WTC11 (cell line): ENCODE measurements at regions not wholly inside any gene's neighbourhood (a gene's known extent, or its start where the extent isn't known, plus 50 kb on each side); places are given as distances from the start of the nearest gene placed in this dataset.
"Not testable (repeated sequence)": the region's sequence is repeated elsewhere in the genome, so short reads cannot be mapped to it uniquely, and the experiment has no call there.

Experiments
- ATAC-seq: fragments of 200-7000 bp; cut with Tn5 transposase; 2 replicates; pipeline ENCODE4 v1.10.0; 2021; ENCODE audit warnings: mild to moderate bottlenecking, moderate library complexity
- CTCF ChIA-PET: fragments of 300-600 bp; sonication (Branson Sonifier 250); formaldehyde crosslinking; loops from one replicate; lab custom pipeline; 2021; ENCODE audit warnings: antibody characterized with exemption; lab: Charles Lee
- POLR2A ChIA-PET: fragments of 350-600 bp; sonication (Branson Sonifier 250); formaldehyde crosslinking; loops from one replicate; lab custom pipeline; 2021; ENCODE audit warnings: antibody characterized with exemption; lab: Charles Lee
- DNase-seq: peaks from one replicate; pipeline ENCODE4 v3.0.0; 2021; ENCODE audit warnings: low spot score
- H3K27ac Mint-ChIP-seq: 2 replicates; pipeline ENCODE4 v1.8.0; 2021; ENCODE audit warnings: mixed read lengths
- H3K27me3 Mint-ChIP-seq: 2 replicates; pipeline ENCODE4 v1.8.0; 2021; ENCODE audit warnings: low read depth, mild to moderate bottlenecking, moderate library complexity, mixed read lengths
- H3K36me3 Mint-ChIP-seq: 2 replicates; pipeline ENCODE4 v1.8.0; 2021; ENCODE audit warnings: mixed read lengths
- H3K4me1 Mint-ChIP-seq: 2 replicates; pipeline ENCODE4 v1.8.0; 2022; ENCODE audit warnings: mixed read lengths
- H3K4me3 Mint-ChIP-seq: 2 replicates; pipeline ENCODE4 v1.8.0; 2021; ENCODE audit warnings: mild to moderate bottlenecking, moderate library complexity, mixed read lengths
- H3K9me3 Mint-ChIP-seq: 2 replicates; pipeline ENCODE4 v1.8.0; 2021; ENCODE audit warnings: mixed read lengths
- AR ChIP-seq: fragments of 250-450 bp; sonication (Bioruptor Pico); IDR thresholded peaks from 2 replicates; pipeline ENCODE4 v1.9.0; 2021; ENCODE audit warnings: mild to moderate bottlenecking
- ATF2 ChIP-seq: sonication (generic); formaldehyde crosslinking; IDR thresholded peaks from 2 replicates; pipeline ENCODE4 v1.8.1; 2022; ENCODE audit warnings: low read depth, missing genetic modification reagents, borderline replicate concordance
- ATF3 ChIP-seq: sonication (generic); formaldehyde crosslinking; conservative IDR thresholded peaks from 2 replicates; pipeline ENCODE4 v1.8.1; 2022; ENCODE audit warnings: mild to moderate bottlenecking, missing genetic modification reagents
- ATF6 ChIP-seq: sonication (generic); formaldehyde crosslinking; IDR thresholded peaks from 2 replicates; pipeline ENCODE4 v1.8.1; 2023; ENCODE audit warnings: mild to moderate bottlenecking, missing genetic modification reagents
- CBFB ChIP-seq: sonication (generic); formaldehyde crosslinking; IDR thresholded peaks from 2 replicates; pipeline ENCODE4 v1.8.1; 2022; ENCODE audit warnings: mild to moderate bottlenecking, low read depth, missing genetic modification reagents
- E2F1 ChIP-seq: sonication (generic); formaldehyde crosslinking; IDR thresholded peaks from 2 replicates; pipeline ENCODE4 v1.8.0; 2022; ENCODE audit warnings: mild to moderate bottlenecking, missing genetic modification reagents
- ELF4 ChIP-seq: sonication (generic); formaldehyde crosslinking; IDR thresholded peaks from 2 replicates; pipeline ENCODE4 v1.8.1; 2022; ENCODE audit warnings: low read depth, mild to moderate bottlenecking, moderate library complexity, missing genetic modification reagents
- ERG ChIP-seq: fragments of 250-450 bp; sonication (Bioruptor Pico); IDR thresholded peaks from 2 replicates; pipeline ENCODE4 v1.8.0; 2021; ENCODE audit warnings: mild to moderate bottlenecking
- ESRRA ChIP-seq: sonication (generic); formaldehyde crosslinking; IDR thresholded peaks from 2 replicates; pipeline ENCODE4 v1.8.1; 2022; ENCODE audit warnings: mild to moderate bottlenecking, missing genetic modification reagents, borderline replicate concordance
- HMGA2 ChIP-seq: fragments of 250-450 bp; sonication (Bioruptor Pico); IDR thresholded peaks from 2 replicates; pipeline ENCODE4 v1.4.0; 2021; ENCODE audit warnings: mild to moderate bottlenecking, moderate library complexity
- NFE2L1 ChIP-seq: sonication (generic); formaldehyde crosslinking; IDR thresholded peaks from 2 replicates; pipeline ENCODE4 v1.8.1; 2023; ENCODE audit warnings: missing genetic modification reagents
- NR2C2 ChIP-seq: sonication (generic); formaldehyde crosslinking; IDR thresholded peaks from 2 replicates; pipeline ENCODE4 v1.8.0; 2022; ENCODE audit warnings: mild to moderate bottlenecking, missing genetic modification reagents
- SMAD3 ChIP-seq: sonication (generic); formaldehyde crosslinking; IDR thresholded peaks from 2 replicates; pipeline ENCODE4 v1.8.0; 2022; ENCODE audit warnings: missing genetic modification reagents, mild to moderate bottlenecking, borderline replicate concordance
- SP1 ChIP-seq: sonication (generic); formaldehyde crosslinking; conservative IDR thresholded peaks from 2 replicates; pipeline ENCODE4 v1.8.1; 2022; ENCODE audit warnings: missing genetic modification reagents
- TP53 ChIP-seq: sonication (generic); formaldehyde crosslinking; IDR thresholded peaks from 2 replicates; pipeline ENCODE4 v1.8.1; 2023; ENCODE audit warnings: mild to moderate bottlenecking, missing genetic modification reagents
- ZBTB43 ChIP-seq: sonication (generic); formaldehyde crosslinking; IDR thresholded peaks from 2 replicates; pipeline ENCODE4 v1.8.1; 2023; ENCODE audit warnings: mild to moderate bottlenecking, missing genetic modification reagents
- ZMAT4 ChIP-seq: fragments of 250-450 bp; sonication (Bioruptor Pico); IDR thresholded peaks from 2 replicates; pipeline ENCODE4 v1.9.0; 2021; ENCODE audit warnings: mild to moderate bottlenecking
- ZNF121 ChIP-seq: sonication (generic); formaldehyde crosslinking; IDR thresholded peaks from 2 replicates; pipeline ENCODE4 v1.8.0; 2023; ENCODE audit warnings: missing genetic modification reagents
- ZNF317 ChIP-seq: sonication (generic); formaldehyde crosslinking; IDR thresholded peaks from 2 replicates; pipeline ENCODE4 v1.8.1; 2023; ENCODE audit warnings: low read depth, mild to moderate bottlenecking, moderate library complexity, missing genetic modification reagents, borderline replicate concordance
- ZNF396 ChIP-seq: fragments of 250-450 bp; sonication (Bioruptor Pico); IDR thresholded peaks from 2 replicates; pipeline ENCODE4 v1.8.0; 2021; ENCODE audit warnings: mild to moderate bottlenecking, moderate library complexity, borderline replicate concordance
- ZNF416 ChIP-seq: fragments of 250-450 bp; sonication (Bioruptor Pico); IDR thresholded peaks from 2 replicates; pipeline ENCODE4 v1.9.0; 2021; ENCODE audit warnings: mild to moderate bottlenecking, inconsistent platforms

- ATAC-seq, H3K27me3 Mint-ChIP-seq: not testable (repeated sequence)
These were observed 229.6 kb downstream of the ALG10 start for GRCh38 chr12:34251879-34252278.

GRCh38 chr12:34253674-34254073, 231.4 kb downstream of the ALG10 start:
- H3K4me1 Mint-ChIP-seq, result no peaks in the 10 kb centered on the region
- ATAC-seq, result no peak
- TF ChIP-seq ZNF121 (CRISPR knock-in tag), result no peak
- no peak for TF ChIP-seq ZBTB43
- no peak for TF ChIP-seq AR (CRISPR knock-in tag)
- TF ChIP-seq ZNF396 (CRISPR knock-in tag), result no peak
- TF ChIP-seq, all 79 proteins: peak for 0
- H3K27me3 Mint-ChIP-seq, result peaks cover 3% of the 10 kb centered on the region; the same call in 1 of the 2 replicates
- H3K4me3 Mint-ChIP-seq, result no peak overlapping the region
- peaks cover 34% of the 10 kb centered on the region for H3K9me3 Mint-ChIP-seq
- ChIA-PET CTCF (no interaction called here), POLR2A (no interaction called here)
- DNase-seq, result no peak
- no peak overlapping the region for H3K27ac Mint-ChIP-seq
- peaks cover 27% of the 10 kb centered on the region for H3K36me3 Mint-ChIP-seq

More at GRCh38 chr12:34251879-34252278, 229.6 kb downstream of the ALG10 start:
- peaks cover 39% of the 10 kb centered on the region for H3K36me3 Mint-ChIP-seq
- POLR2A ChIA-PET, CTCF ChIA-PET, H3K4me1 Mint-ChIP-seq, H3K4me3 Mint-ChIP-seq, H3K27ac Mint-ChIP-seq: not testable (repeated sequence)
- peaks cover 46% of the 10 kb centered on the region for H3K9me3 Mint-ChIP-seq
- peak; percentile 44; the same call in 1 of the 2 replicates for TF ChIP-seq HMGA2 (CRISPR knock-in tag)
- TF ChIP-seq, all 79 proteins: peak for 1; not testable (repeated sequence) for 78
- not testable (repeated sequence) for DNase-seq

- POLR2A ChIA-PET, result no interaction called here
- DNase-seq, result no peak
- H3K27me3 Mint-ChIP-seq, result peaks cover 8% of the 10 kb centered on the region; the same call in 1 of the 2 replicates
- H3K27ac Mint-ChIP-seq, result no peak overlapping the region
- H3K4me1 Mint-ChIP-seq, result no peaks in the 10 kb centered on the region
- no peak for ATAC-seq
- H3K36me3 Mint-ChIP-seq, result peaks cover 39% of the 10 kb centered on the region
- H3K4me3 Mint-ChIP-seq, result no peak overlapping the region
- CTCF ChIA-PET, result no interaction called here
- H3K9me3 Mint-ChIP-seq, result peaks cover 43% of the 10 kb centered on the region
- no peak for TF ChIP-seq CBFB (CRISPR knock-in tag)
- TF ChIP-seq E2F1 (CRISPR knock-in tag), result no peak
- no peak for TF ChIP-seq ZNF121 (CRISPR knock-in tag)
- TF ChIP-seq TP53 (CRISPR knock-in tag), result no peak
- TF ChIP-seq NFE2L1 (CRISPR knock-in tag), result no peak
- no peak for TF ChIP-seq ZMAT4 (CRISPR knock-in tag)
- no peak for TF ChIP-seq SP1 (CRISPR knock-in tag)
- TF ChIP-seq ESRRA (CRISPR knock-in tag), result no peak
- no peak for TF ChIP-seq ERG (CRISPR knock-in tag)
- no peak for TF ChIP-seq SMAD3
- no peak for TF ChIP-seq ATF3 (CRISPR knock-in tag)
- no peak for TF ChIP-seq NR2C2 (CRISPR knock-in tag)
- no peak for TF ChIP-seq ELF4 (CRISPR knock-in tag)
- TF ChIP-seq ATF2 (CRISPR knock-in tag), result no peak
- no peak for TF ChIP-seq ZNF317 (CRISPR knock-in tag)
- no peak for TF ChIP-seq ATF6
- TF ChIP-seq ZNF416 (CRISPR knock-in tag), result no peak
These were observed 234.8 kb downstream of the ALG10 start for GRCh38 chr12:34257093-34257492.
